Osteoblast (primary cell): ENCODE measurements at regions not wholly inside any gene's neighbourhood (a gene's known extent, or its start where the extent isn't known, plus 50 kb on each side); places are given as distances from the start of the nearest gene placed in this dataset.

Experiments used
- DNase-seq: peaks from one replicate; pipeline ENCODE4 v3.0.0; 2011; ENCODE audit warnings: low spot score, mixed read lengths; ENCODE audit not compliant: insufficient read length; ENCODE audit errors: missing footprints
- H2AFZ ChIP-seq: 2 replicates; pipeline ENCODE4 v1.6.0; 2011; ENCODE audit warnings: mild to moderate bottlenecking, low read length
- H3K27ac ChIP-seq: 2 replicates; pipeline ENCODE4 v1.5.1; 2011; ENCODE audit warnings: mild to moderate bottlenecking, low read depth, low read length, moderate library complexity
- H3K27me3 ChIP-seq: 2 replicates; pipeline ENCODE4 v1.6.0; 2012; ENCODE audit warnings: mild to moderate bottlenecking, control low read depth, inconsistent platforms, low read length, moderate library complexity; ENCODE audit not compliant: insufficient read depth
- H3K36me3 ChIP-seq: 2 replicates; pipeline ENCODE4 v1.5.1; 2011; ENCODE audit warnings: mild to moderate bottlenecking, low read length, control low read depth, moderate library complexity; ENCODE audit not compliant: insufficient read depth
- H3K4me1 ChIP-seq: 2 replicates; pipeline ENCODE4 v1.5.1; 2011; ENCODE audit warnings: mild to moderate bottlenecking, low read length, control low read depth, moderate library complexity; ENCODE audit not compliant: insufficient read depth
- H3K4me2 ChIP-seq: 2 replicates; pipeline ENCODE4 v1.6.0; 2011; ENCODE audit warnings: mild to moderate bottlenecking, low read length; ENCODE audit not compliant: insufficient read depth
- H3K4me3 ChIP-seq: fragments of 200-600 bp; sonication (generic); 3 replicates; pipeline ENCODE4 v1.5.1; 2012; ENCODE audit warnings: mild to moderate bottlenecking, low read length, inconsistent platforms; ENCODE audit not compliant: insufficient read depth
- H3K79me2 ChIP-seq: 2 replicates; pipeline ENCODE4 v1.6.0; 2012; ENCODE audit warnings: mild to moderate bottlenecking, low read length, control low read depth, inconsistent platforms; ENCODE audit not compliant: insufficient read depth
- H3K9me3 ChIP-seq: 2 replicates; pipeline ENCODE4 v1.5.1; 2011; ENCODE audit warnings: low read depth, low read length, control low read depth
- H4K20me1 ChIP-seq: 2 replicates; pipeline ENCODE4 v1.6.0; 2012; ENCODE audit warnings: mild to moderate bottlenecking, low read length, control low read depth; ENCODE audit not compliant: insufficient read depth
- TF ChIP-seq, protein P1 (sequence below): IDR thresholded peaks from 2 replicates; pipeline ENCODE4 v1.5.1; 2011; ENCODE audit warnings: mild to moderate bottlenecking, low read depth, low read length, moderate library complexity; ENCODE audit errors: extremely low read depth

DNA sequence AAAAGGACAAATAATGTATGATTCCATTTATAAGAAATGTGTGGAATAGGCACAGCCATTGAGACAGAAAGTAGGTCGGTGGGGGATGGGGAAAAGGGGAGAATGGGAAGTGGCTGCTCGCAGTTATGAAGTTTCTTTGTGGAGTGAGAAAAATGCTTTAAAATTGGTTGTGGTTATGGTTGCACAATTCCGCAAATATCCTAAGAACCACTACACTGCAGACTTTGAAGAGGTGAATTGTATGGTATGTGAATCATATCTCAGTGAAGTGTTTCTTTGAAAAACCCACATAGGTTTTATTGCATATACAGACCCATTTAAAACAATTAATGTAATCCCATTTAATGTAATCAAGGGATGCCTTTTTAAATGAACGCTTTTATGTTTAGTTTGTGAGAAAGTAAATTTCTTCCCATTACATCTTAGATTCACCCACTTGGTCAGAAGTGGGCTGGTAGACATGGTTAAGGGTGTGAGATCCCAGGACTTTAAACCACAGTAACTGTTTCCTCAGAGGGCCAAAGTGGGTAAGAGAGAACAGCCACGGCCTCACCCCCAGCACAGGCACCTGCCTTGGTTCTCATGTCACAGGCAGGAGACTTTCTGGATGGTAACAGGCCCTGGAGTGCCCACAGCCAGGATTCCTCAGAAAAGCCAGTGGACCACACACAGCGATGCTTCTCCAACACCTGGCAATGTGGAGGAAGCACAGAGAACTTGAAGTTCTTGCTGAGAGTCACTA is 119.3 kb upstream of the GJB6 start:
- H3K9me3 ChIP-seq: no peaks in the 10 kb centered on the region
- peaks cover 8% of the 10 kb centered on the region for H3K27me3 ChIP-seq
- H3K4me2 ChIP-seq: peak overlapping the region; percentile 23
- H3K4me1 ChIP-seq: peaks cover 15% of the 10 kb centered on the region
- no peaks in the 10 kb centered on the region for H3K79me2 ChIP-seq
- no peak overlapping the region for H2AFZ ChIP-seq
- peak; percentile 72 for DNase-seq
- H3K4me3 ChIP-seq: no peak overlapping the region
- no peak overlapping the region for H3K27ac ChIP-seq
- no peaks in the 10 kb centered on the region for H3K36me3 ChIP-seq
- no peaks in the 10 kb centered on the region for H4K20me1 ChIP-seq
- TF ChIP-seq, protein P1, sequence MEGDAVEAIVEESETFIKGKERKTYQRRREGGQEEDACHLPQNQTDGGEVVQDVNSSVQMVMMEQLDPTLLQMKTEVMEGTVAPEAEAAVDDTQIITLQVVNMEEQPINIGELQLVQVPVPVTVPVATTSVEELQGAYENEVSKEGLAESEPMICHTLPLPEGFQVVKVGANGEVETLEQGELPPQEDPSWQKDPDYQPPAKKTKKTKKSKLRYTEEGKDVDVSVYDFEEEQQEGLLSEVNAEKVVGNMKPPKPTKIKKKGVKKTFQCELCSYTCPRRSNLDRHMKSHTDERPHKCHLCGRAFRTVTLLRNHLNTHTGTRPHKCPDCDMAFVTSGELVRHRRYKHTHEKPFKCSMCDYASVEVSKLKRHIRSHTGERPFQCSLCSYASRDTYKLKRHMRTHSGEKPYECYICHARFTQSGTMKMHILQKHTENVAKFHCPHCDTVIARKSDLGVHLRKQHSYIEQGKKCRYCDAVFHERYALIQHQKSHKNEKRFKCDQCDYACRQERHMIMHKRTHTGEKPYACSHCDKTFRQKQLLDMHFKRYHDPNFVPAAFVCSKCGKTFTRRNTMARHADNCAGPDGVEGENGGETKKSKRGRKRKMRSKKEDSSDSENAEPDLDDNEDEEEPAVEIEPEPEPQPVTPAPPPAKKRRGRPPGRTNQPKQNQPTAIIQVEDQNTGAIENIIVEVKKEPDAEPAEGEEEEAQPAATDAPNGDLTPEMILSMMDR: no peak

DNA sequence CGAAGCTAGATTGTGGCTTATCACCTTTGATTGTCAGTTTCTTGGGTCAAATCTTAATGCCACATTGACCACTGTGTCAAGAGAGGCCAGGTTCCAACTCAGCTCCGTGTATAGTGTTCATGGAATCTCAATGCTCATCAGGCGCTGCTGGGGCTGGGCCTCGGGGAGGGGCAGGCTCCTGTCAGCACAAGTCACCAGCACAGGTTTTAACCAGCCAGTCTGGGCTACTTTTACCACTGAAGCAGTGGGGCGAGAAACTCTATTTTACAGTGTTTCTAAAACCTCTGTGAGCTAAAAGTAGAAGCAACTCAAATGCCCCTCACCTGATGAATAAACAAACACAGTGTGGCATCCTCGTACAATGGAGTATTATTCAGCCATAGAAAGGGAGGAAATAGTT is 118.7 kb upstream of the GJB6 start:
- Histone ChIP-seq H3K4me3 (no peak overlapping the region), H2AFZ (no peak overlapping the region), H3K4me1 (peaks cover 15% of the 10 kb centered on the region), H3K79me2 (no peaks in the 10 kb centered on the region), H3K36me3 (no peaks in the 10 kb centered on the region), H3K27ac (no peak overlapping the region), H3K9me3 (no peaks in the 10 kb centered on the region), H3K27me3 (peaks cover 10% of the 10 kb centered on the region), H4K20me1 (no peaks in the 10 kb centered on the region), H3K4me2 (no peak overlapping the region)
- DNase-seq: no peak
- TF ChIP-seq, protein P1: no peak

DNA sequence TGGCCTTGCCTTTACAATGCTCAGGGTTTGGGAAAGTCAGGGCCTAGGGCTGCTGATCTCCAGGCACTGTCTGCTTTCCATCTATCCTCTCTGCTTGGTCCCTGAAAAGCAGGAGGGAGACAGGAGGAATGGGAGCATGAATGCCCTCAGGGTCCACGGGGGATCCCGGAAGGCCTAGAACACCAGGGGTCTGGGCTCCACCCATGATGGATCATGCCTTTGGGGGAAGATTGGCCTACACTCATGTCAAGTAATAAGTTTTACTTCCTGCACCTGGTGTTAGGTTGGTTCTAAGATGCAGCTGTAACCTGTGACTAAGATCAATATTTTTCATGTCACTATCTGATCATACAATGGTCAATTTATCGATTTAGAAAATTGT is 118.3 kb upstream of the GJB6 start:
- no peaks in the 10 kb centered on the region for H4K20me1 ChIP-seq
- no peak overlapping the region for H3K27ac ChIP-seq
- H3K79me2 ChIP-seq: no peaks in the 10 kb centered on the region
- no peaks in the 10 kb centered on the region for H3K36me3 ChIP-seq
- H2AFZ ChIP-seq: no peak overlapping the region
- no peaks in the 10 kb centered on the region for H3K9me3 ChIP-seq
- H3K27me3 ChIP-seq: peaks cover 14% of the 10 kb centered on the region
- H3K4me1 ChIP-seq: peaks cover 15% of the 10 kb centered on the region
- TF ChIP-seq, protein P1: no peak
- no peak overlapping the region for H3K4me3 ChIP-seq
- no peak overlapping the region for H3K4me2 ChIP-seq
- no peak for DNase-seq

DNA sequence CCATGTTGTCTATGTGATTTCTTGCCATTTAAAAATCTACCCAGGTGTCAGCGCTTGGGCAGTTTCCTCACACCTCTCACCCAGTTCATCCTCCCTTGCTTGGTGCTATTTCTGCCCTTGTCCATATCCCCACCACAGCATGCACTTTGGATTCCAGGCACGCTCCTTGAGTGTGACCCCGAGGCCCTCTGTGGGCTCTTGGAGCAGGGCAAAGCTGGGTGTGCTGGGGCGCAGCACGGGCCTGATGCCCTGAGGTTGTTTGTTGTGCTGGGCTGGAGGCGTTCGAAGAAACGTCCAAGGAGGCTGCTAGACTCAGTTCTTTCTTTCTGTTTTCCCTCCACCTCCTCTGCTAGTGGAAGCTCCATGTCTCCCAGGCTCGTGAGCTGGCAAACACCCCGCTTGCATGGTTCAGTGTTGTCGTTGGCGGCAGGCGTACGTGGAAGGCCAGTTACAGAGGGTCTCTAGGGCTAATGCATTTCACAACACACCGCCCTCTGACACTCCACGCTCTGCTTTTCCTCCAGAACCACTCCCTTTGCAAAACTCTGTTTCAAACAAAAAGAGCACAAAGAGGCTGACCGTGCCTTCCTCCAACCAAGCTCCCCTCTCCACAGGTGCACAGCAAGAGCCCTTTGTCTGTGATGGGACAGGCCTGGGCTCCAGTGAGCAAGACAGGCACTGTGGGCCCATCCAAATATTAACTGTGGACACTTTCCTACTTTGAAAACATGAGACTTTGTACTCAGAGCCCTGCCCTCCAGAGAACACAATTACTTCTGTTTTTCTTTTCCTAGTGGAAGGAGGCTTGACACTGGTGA is 117.7 kb upstream of the GJB6 start:
- Histone ChIP-seq H3K4me2 (no peak overlapping the region), H3K36me3 (no peaks in the 10 kb centered on the region), H3K4me3 (no peak overlapping the region), H4K20me1 (no peaks in the 10 kb centered on the region), H2AFZ (peak overlapping the region; percentile 20), H3K79me2 (no peaks in the 10 kb centered on the region), H3K27me3 (peaks cover 16% of the 10 kb centered on the region), H3K27ac (no peak overlapping the region), H3K9me3 (no peaks in the 10 kb centered on the region), H3K4me1 (peaks cover 15% of the 10 kb centered on the region)
- no peak for DNase-seq
- TF ChIP-seq, protein P1: no peak
